H9 (cell line): ENCODE measurements at regions not wholly inside any gene's neighbourhood (a gene's known extent, or its start where the extent isn't known, plus 50 kb on each side); places are given as distances from the start of the nearest gene placed in this dataset.

Source experiments
- DNase-seq: peaks from one replicate; pipeline ENCODE4 v3.0.0-alpha.2; 2017
- H2AFZ ChIP-seq: one replicate; pipeline ENCODE4 v1.6.1; 2013; ENCODE audit warnings: mild to moderate bottlenecking, low read length, control low read depth, moderate library complexity
- H2AK5ac ChIP-seq: 2 replicates; pipeline ENCODE4 v1.6.1; 2013; ENCODE audit warnings: low read length, control low read depth, mixed read lengths; ENCODE audit not compliant: insufficient read length
- H2BK120ac ChIP-seq: one replicate; pipeline ENCODE4 v1.6.1; 2013; ENCODE audit warnings: low read depth, mild to moderate bottlenecking, low read length, control low read depth, inconsistent platforms; ENCODE audit not compliant: poor library complexity, severe bottlenecking
- H2BK12ac ChIP-seq: 2 replicates; pipeline ENCODE4 v1.6.1; 2013; ENCODE audit warnings: low read length, control low read depth, mixed read lengths, low read depth; ENCODE audit not compliant: insufficient read length
- H2BK15ac ChIP-seq: 2 replicates; pipeline ENCODE4 v1.6.1; 2013; ENCODE audit warnings: low read depth, low read length, control low read depth
- H2BK20ac ChIP-seq: one replicate; pipeline ENCODE4 v1.6.1; 2013; ENCODE audit warnings: low read depth, mild to moderate bottlenecking, low read length, control low read depth, inconsistent platforms; ENCODE audit not compliant: poor library complexity, severe bottlenecking
- H2BK5ac ChIP-seq: 2 replicates; pipeline ENCODE4 v1.6.1; 2013; ENCODE audit warnings: low read length, control low read depth, mixed read lengths; ENCODE audit not compliant: insufficient read length
- H3K14ac ChIP-seq: 2 replicates; pipeline ENCODE4 v1.6.1; 2013; ENCODE audit warnings: low read length, control low read depth; ENCODE audit not compliant: insufficient read depth
- H3K18ac ChIP-seq: 2 replicates; pipeline ENCODE4 v1.6.1; 2013; ENCODE audit warnings: low read depth, mild to moderate bottlenecking, mixed read lengths, low read length, control low read depth; ENCODE audit not compliant: insufficient read length
- H3K23ac ChIP-seq: 2 replicates; pipeline ENCODE4 v1.6.1; 2013; ENCODE audit warnings: low read length, control low read depth, mixed read lengths, low read depth; ENCODE audit not compliant: insufficient read length
- H3K23me2 ChIP-seq: 2 replicates; pipeline ENCODE4 v1.6.1; 2013; ENCODE audit warnings: low read depth, mild to moderate bottlenecking, mixed read lengths, low read length, control low read depth; ENCODE audit not compliant: insufficient read length, poor library complexity, severe bottlenecking
- H3K27ac ChIP-seq: 2 replicates; pipeline ENCODE4 v1.5.1; 2013; ENCODE audit warnings: low read length, control low read depth, mixed read lengths, low read depth; ENCODE audit not compliant: insufficient read length
- H3K27me3 ChIP-seq: 2 replicates; pipeline ENCODE4 v1.6.1; 2013; ENCODE audit warnings: low read length, control low read depth, inconsistent platforms; ENCODE audit not compliant: insufficient read depth
- H3K4ac ChIP-seq: 2 replicates; pipeline ENCODE4 v1.6.1; 2013; ENCODE audit warnings: low read depth, mild to moderate bottlenecking, control low read depth, inconsistent platforms, low read length, moderate library complexity
- H3K4me1 ChIP-seq: 2 replicates; pipeline ENCODE4 v1.6.1; 2013; ENCODE audit warnings: low read length, control low read depth, inconsistent platforms; ENCODE audit not compliant: insufficient read depth
- H3K4me2 ChIP-seq: 2 replicates; pipeline ENCODE4 v1.6.1; 2013; ENCODE audit warnings: low read length, control low read depth, mixed read lengths; ENCODE audit not compliant: insufficient read length, insufficient read depth
- H3K56ac ChIP-seq: 2 replicates; pipeline ENCODE4 v1.6.1; 2013; ENCODE audit warnings: low read depth, mild to moderate bottlenecking, mixed read lengths, low read length, control low read depth; ENCODE audit not compliant: insufficient read length
- H3K79me1 ChIP-seq: 2 replicates; pipeline ENCODE4 v1.6.1; 2013; ENCODE audit warnings: low read depth, mild to moderate bottlenecking, moderate library complexity, low read length, control low read depth, inconsistent platforms; ENCODE audit not compliant: insufficient read depth, poor library complexity, severe bottlenecking
- H3K79me2 ChIP-seq: 2 replicates; pipeline ENCODE4 v1.6.1; 2013; ENCODE audit warnings: low read length, control low read depth, inconsistent platforms; ENCODE audit not compliant: insufficient read depth
- H3K9ac ChIP-seq: 2 replicates; pipeline ENCODE4 v1.6.1; 2013; ENCODE audit warnings: low read length, control low read depth, mixed read lengths; ENCODE audit not compliant: insufficient read length; ENCODE audit errors: extremely low read depth
- H3K9me3 ChIP-seq: one replicate; pipeline ENCODE4 v1.6.1; 2013; ENCODE audit warnings: low read depth, low read length, inconsistent platforms; ENCODE audit not compliant: control insufficient read depth
- H3T11ph ChIP-seq: one replicate; pipeline ENCODE4 v1.6.1; 2013; ENCODE audit warnings: mild to moderate bottlenecking, low read length, control low read depth, inconsistent platforms
- H4K20me1 ChIP-seq: one replicate; pipeline ENCODE4 v1.6.1; 2013; ENCODE audit not compliant: control insufficient read depth, insufficient read length, insufficient read depth
- H4K5ac ChIP-seq: 2 replicates; pipeline ENCODE4 v1.6.1; 2013; ENCODE audit warnings: low read depth, mild to moderate bottlenecking, mixed read lengths, low read length, control low read depth; ENCODE audit not compliant: insufficient read length
- H4K8ac ChIP-seq: replicated peaks from 2 replicates; pipeline ENCODE4 v1.6.1; 2013; ENCODE audit warnings: low read length, control low read depth, mixed read lengths, low read depth; ENCODE audit not compliant: insufficient read length
- H4K91ac ChIP-seq: 2 replicates; pipeline ENCODE4 v1.6.1; 2013; ENCODE audit warnings: low read depth, mild to moderate bottlenecking, moderate library complexity, mixed read lengths, low read length, control low read depth; ENCODE audit not compliant: insufficient read length
- H3K27ac Mint-ChIP-seq, 3 experiments: 2 replicates in 2 of 3; 3 replicates in 1 of 3; pipeline ENCODE4 v1.8.0; 2020 to 2021; ENCODE audit warnings: mixed read lengths in 3 of 3, mild to moderate bottlenecking in 1 of 3, moderate library complexity in 1 of 3
- H3K27me3 Mint-ChIP-seq: 2 replicates; pipeline ENCODE4 v1.8.0; 2021; ENCODE audit warnings: low read depth, mild to moderate bottlenecking, moderate library complexity, mixed read lengths
- H3K36me3 Mint-ChIP-seq, 3 experiments: 2 replicates in 2 of 3; 3 replicates in 1 of 3; pipeline ENCODE4 v1.8.0; 2020 to 2021; ENCODE audit warnings: low read depth in 3 of 3, mixed read lengths in 3 of 3; ENCODE audit not compliant: insufficient read depth in 1 of 3
- H3K4me1 Mint-ChIP-seq, 2 experiments: 2 replicates each; pipeline ENCODE4 v1.8.0; 2020; ENCODE audit warnings: mixed read lengths in 2 of 2
- H3K4me3 Mint-ChIP-seq, 2 experiments: 2 replicates in 1 of 2; 3 replicates in 1 of 2; pipeline ENCODE4 v1.8.0; 2020 to 2021; ENCODE audit warnings: mild to moderate bottlenecking in 2 of 2, mixed read lengths in 2 of 2, moderate library complexity in 1 of 2
- H3K9me3 Mint-ChIP-seq, 2 experiments: 2 replicates in 1 of 2; 3 replicates in 1 of 2; pipeline ENCODE4 v1.8.0; 2020; ENCODE audit warnings: mild to moderate bottlenecking in 2 of 2, mixed read lengths in 2 of 2, moderate library complexity in 1 of 2
- CTCF ChIP-seq: fragments of 200-600 bp; sonication (generic); conservative IDR thresholded peaks from 3 replicates; pipeline ENCODE4 v1.8.0; 2021; ENCODE audit warnings: antibody characterized with exemption, mild to moderate bottlenecking
- WGBS: extraction: QIAGEN DNeasy Blood & Tissue Kit; methylation state at CpG from one replicate; pipeline ENCODE4 v1.1.7; 2013; ENCODE audit warnings: missing lambda C conversion rate, low lambda C conversion rate, mixed read lengths; ENCODE audit not compliant: insufficient read length; ENCODE audit errors: extremely low coverage; 5-methylcytosine and 5-hydroxymethylcytosine counted together

DNA sequence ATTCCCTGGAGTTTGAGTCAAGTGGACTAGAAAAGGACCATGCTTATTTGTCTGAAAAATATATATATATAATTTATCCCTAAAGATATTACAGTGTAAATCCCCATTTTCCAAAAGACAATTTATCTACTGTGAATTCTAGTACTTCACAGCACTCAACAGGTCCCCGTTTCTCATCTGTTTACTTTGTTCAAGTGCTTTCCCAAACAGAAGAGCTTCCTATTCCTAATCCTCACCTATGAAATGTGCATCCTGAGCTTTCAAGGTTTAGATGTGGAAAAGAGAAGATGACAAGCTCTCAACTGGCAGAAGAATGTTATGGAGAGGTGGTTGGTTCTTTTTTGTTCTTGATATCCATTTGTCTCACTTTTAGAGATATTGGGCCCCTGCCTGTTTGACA is 401.6 kb upstream of the ZNF608 start:
- WGBS = no CpG with 5 or more reads among the region's 1 CpG

More for the DNA sequence above, 401.6 kb upstream of the ZNF608 start:
- DNase-seq = no peak
- H2BK20ac ChIP-seq = no peak overlapping the region
- H2BK120ac ChIP-seq = no peak overlapping the region
- H3K36me3 Mint-ChIP-seq = no peaks in the 10 kb centered on the region
- H2BK5ac ChIP-seq = no peak overlapping the region
- H3K79me1 ChIP-seq = no peaks in the 10 kb centered on the region
- H3K4ac ChIP-seq = no peak overlapping the region
- no peak overlapping the region for H3K27ac ChIP-seq
- no peaks in the 10 kb centered on the region for H3K27me3 ChIP-seq
- no peak overlapping the region for H2AFZ ChIP-seq
- no peaks in the 10 kb centered on the region for H4K20me1 ChIP-seq
- H3K56ac ChIP-seq = no peak overlapping the region
- H2AK5ac ChIP-seq = no peak overlapping the region
- no peaks in the 10 kb centered on the region for H3K23me2 ChIP-seq
- H3K4me2 ChIP-seq = no peak overlapping the region
- H3K4me3 Mint-ChIP-seq = no peak overlapping the region
- no peak overlapping the region for H3K9ac ChIP-seq
- no peak overlapping the region for H3K18ac ChIP-seq
- H4K8ac ChIP-seq = no peak overlapping the region
- H3K4me1 ChIP-seq = peaks cover 5% of the 10 kb centered on the region; the same call in 1 of the 2 replicates
- H3K23ac ChIP-seq = no peak overlapping the region
- H4K5ac ChIP-seq = no peak overlapping the region
- TF ChIP-seq CTCF = no peak
- H3K14ac ChIP-seq = no peak overlapping the region
- H3K4me1 Mint-ChIP-seq = peaks cover 34 to 36% of the 10 kb centered on the region in 2 experiments
- no peaks in the 10 kb centered on the region for H3K79me2 ChIP-seq
- H3K27ac Mint-ChIP-seq = no peak overlapping the region
- no peak overlapping the region for H2BK12ac ChIP-seq
- H3T11ph ChIP-seq = no peak overlapping the region
- H4K91ac ChIP-seq = no peak overlapping the region
- no peaks in the 10 kb centered on the region for H3K9me3 Mint-ChIP-seq
- no peaks in the 10 kb centered on the region for H3K9me3 ChIP-seq
- H3K27me3 Mint-ChIP-seq = no peaks in the 10 kb centered on the region
- no peak overlapping the region for H2BK15ac ChIP-seq
